OCI-LY7 (cell line): ENCODE measurements at regions not wholly inside any gene's neighbourhood (a gene's known extent, or its start where the extent isn't known, plus 50 kb on each side); places are given as distances from the start of the nearest gene placed in this dataset.

Experiments used
- BruUV-seq: library from RNA; stranded (reverse); fragments of 400-500 nt; replicated peaks from 2 replicates; lab custom pipeline; 2021; lab: Mats Ljungman, UMichigan
- CTCF ChIA-PET: fragments of 300-600 bp; sonication (Branson Sonifier 250); formaldehyde crosslinking; loops from one replicate; lab custom pipeline; 2022; ENCODE audit warnings: antibody characterized with exemption; ENCODE audit not compliant: unreplicated experiment; lab: Charles Lee
- POLR2A ChIA-PET: fragments of 300-600 bp; sonication (Branson Sonifier 250); formaldehyde crosslinking; loops from one replicate; lab custom pipeline; 2022; ENCODE audit warnings: antibody characterized with exemption; lab: Charles Lee
- DNase-seq: peaks from one replicate; pipeline ENCODE4 v3.0.0-alpha.2; 2015; ENCODE audit warnings: low spot score
- H2AFZ ChIP-seq: fragments of 200-600 bp; sonication (generic), shearing (Covaris generic); 2 replicates; pipeline ENCODE4 v1.6.1; 2014; ENCODE audit warnings: mild to moderate bottlenecking, antibody characterized with exemption, low read length, moderate library complexity
- H3K27ac ChIP-seq: fragments of 200-600 bp; sonication (generic); 2 replicates; pipeline ENCODE4 v1.5.1; 2014; ENCODE audit warnings: mixed run types, low read depth, mild to moderate bottlenecking, moderate library complexity, low read length, inconsistent platforms; ENCODE audit not compliant: poor library complexity, severe bottlenecking
- H3K36me3 ChIP-seq: fragments of 200-600 bp; sonication (generic); 2 replicates; pipeline ENCODE4 v1.6.1; 2014; ENCODE audit warnings: mild to moderate bottlenecking, antibody characterized with exemption, low read length, moderate library complexity, mixed read lengths; ENCODE audit not compliant: insufficient read depth
- H3K4me1 ChIP-seq: fragments of 200-600 bp; sonication (generic); 2 replicates; pipeline ENCODE4 v1.5.1; 2014; ENCODE audit warnings: mild to moderate bottlenecking, low read length; ENCODE audit not compliant: insufficient read depth, poor library complexity, severe bottlenecking
- H3K4me2 ChIP-seq: fragments of 200-600 bp; sonication (generic); 2 replicates; pipeline ENCODE4 v1.6.1; 2014; ENCODE audit warnings: mild to moderate bottlenecking, low read length
- H3K4me3 ChIP-seq: fragments of 200-600 bp; sonication (generic); 2 replicates; pipeline ENCODE4 v1.5.1; 2014; ENCODE audit warnings: mild to moderate bottlenecking, low read depth, low read length; ENCODE audit not compliant: poor library complexity, severe bottlenecking
- H3K79me2 ChIP-seq: fragments of 200-600 bp; sonication (generic); 2 replicates; pipeline ENCODE4 v1.6.1; 2016; ENCODE audit warnings: low read depth, mild to moderate bottlenecking, low read length, moderate library complexity, mixed read lengths; ENCODE audit not compliant: insufficient read depth
- H3K9me2 ChIP-seq: fragments of 200-600 bp; sonication (generic); 2 replicates; pipeline ENCODE4 v1.6.1; 2016; ENCODE audit warnings: mild to moderate bottlenecking, low read length, mixed read lengths; ENCODE audit not compliant: insufficient read depth
- H3K9me3 ChIP-seq: fragments of 200-600 bp; sonication (generic); 2 replicates; pipeline ENCODE4 v1.6.1; 2014; ENCODE audit warnings: mild to moderate bottlenecking, mixed run types, low read length, mixed read lengths
- H4K20me1 ChIP-seq: fragments of 200-600 bp; sonication (generic); 2 replicates; pipeline ENCODE4 v1.6.1; 2014; ENCODE audit warnings: mild to moderate bottlenecking, antibody characterized with exemption, low read length, moderate library complexity, mixed read lengths; ENCODE audit not compliant: insufficient read depth
- CTCF ChIP-seq: fragments of 200-600 bp; sonication (generic); conservative IDR thresholded peaks from 2 replicates; pipeline ENCODE4 v1.5.1; 2014; ENCODE audit warnings: mild to moderate bottlenecking, antibody characterized with exemption, low read length, moderate library complexity, mixed read lengths
- EZH2phosphoT487 ChIP-seq: fragments of 200-600 bp; sonication (generic); IDR thresholded peaks from 2 replicates; pipeline ENCODE4 v1.6.1; 2018; ENCODE audit warnings: low read depth, borderline replicate concordance, mild to moderate bottlenecking, mixed run types, antibody characterized with exemption, low read length, moderate library complexity, mixed read lengths
- intact Hi-C: fragments of 100-400 bp; cut with micrococcal nuclease; formaldehyde crosslinking; loops from one replicate; pipeline ENCODE4 v1.10.0; 2022; ENCODE audit not compliant: unreplicated experiment

GRCh38 chr14:56860441-56860840 lies 50.2 kb upstream of the OTX2 start:
- DNase-seq, result no peak
- no peak overlapping the region for H3K4me2 ChIP-seq
- intact Hi-C loops, result no loop called here
- ChIA-PET POLR2A (interaction anchor here (0.6 kb wide), 1 partner anchor 35 kb away, joined by 3 read pairs; no protein-coding TSS in a partner anchor), CTCF (no interaction called here)
- H3K9me2 ChIP-seq, result no peaks in the 10 kb centered on the region
- no peaks in the 10 kb centered on the region for H3K4me1 ChIP-seq
- no peaks in the 10 kb centered on the region for H3K9me3 ChIP-seq
- H2AFZ ChIP-seq, result no peak overlapping the region
- no peaks in the 10 kb centered on the region for H4K20me1 ChIP-seq
- TF ChIP-seq CTCF, result no peak
- TF ChIP-seq EZH2phosphoT487, result no peak
- no peaks in the 10 kb centered on the region for H3K79me2 ChIP-seq
- H3K27ac ChIP-seq, result no peak overlapping the region
- BruUV-seq, result no TSS peak
- no peak overlapping the region for H3K4me3 ChIP-seq
- H3K36me3 ChIP-seq, result no peaks in the 10 kb centered on the region
